HG03060 (cell line): ENCODE measurements at regions not wholly inside any gene's neighbourhood (a gene's known extent, or its start where the extent isn't known, plus 50 kb on each side); places are given as distances from the start of the nearest gene placed in this dataset.
"Not testable (repeated sequence)": the region's sequence is repeated elsewhere in the genome, so short reads cannot be mapped to it uniquely, and the experiment has no call there.

Source experiments
- ATAC-seq: cut with Tn5 transposase; IDR thresholded peaks from one replicate; pipeline ENCODE4 v1.9.1; 2021; ENCODE audit warnings: low read depth, moderate number of reproducible peaks; ENCODE audit not compliant: unreplicated experiment

GRCh38 chrX:150270622-150271021 is 92.5 kb upstream of the MAMLD1 start:
- no peak for ATAC-seq

- not testable (repeated sequence) for ATAC-seq
These were observed 89.4 kb upstream of the MAMLD1 start for GRCh38 chrX:150273575-150274294.

GRCh38 chrX:150282953-150283352 is 80.2 kb upstream of the MAMLD1 start:
- no peak for ATAC-seq

GRCh38 chrX:150291014-150291413 is 72.1 kb upstream of the MAMLD1 start:
- ATAC-seq, result no peak

- no peak for ATAC-seq
These were observed 69.7 kb upstream of the MAMLD1 start for GRCh38 chrX:150293311-150294013.

- ATAC-seq, result no peak
These were observed 64.1 kb upstream of the MAMLD1 start for GRCh38 chrX:150298841-150299551.

GRCh38 chrX:150299579-150299978 is 63.5 kb upstream of the MAMLD1 start:
- no peak for ATAC-seq

GRCh38 chrX:150303386-150304097 is 59.6 kb upstream of the MAMLD1 start:
- ATAC-seq, result no peak

- no peak for ATAC-seq
These were observed 57.1 kb upstream of the MAMLD1 start for GRCh38 chrX:150306002-150306401.

GRCh38 chrX:150308041-150308440 is 55.1 kb upstream of the MAMLD1 start:
- ATAC-seq, result no peak

GRCh38 chrX:150308532-150309157 is 54.5 kb upstream of the MAMLD1 start:
- no peak for ATAC-seq

GRCh38 chrX:150310417-150310816 is 52.7 kb upstream of the MAMLD1 start:
- ATAC-seq, result no peak

- ATAC-seq, result no peak
These were observed 52.2 kb upstream of the MAMLD1 start for GRCh38 chrX:150310881-150311280.

- no peak for ATAC-seq
These were observed 50.2 kb upstream of the MAMLD1 start for GRCh38 chrX:150312931-150313330.
